ENCODE measurements at regions not wholly inside any gene's neighbourhood (a gene's known extent, or its start where the extent isn't known, plus 50 kb on each side); places are given as distances from the start of the nearest gene placed in this dataset.
"Not testable (repeated sequence)": the region's sequence is repeated elsewhere in the genome, so short reads cannot be mapped to it uniquely, and the experiment has no call there.

GRCh38 chr21:27893619-27894018 lies 926.7 kb upstream of the ADAMTS5 start:
- not testable (repeated sequence) for DNase-seq (ENCODE audit: low read depth in 3 of 3)

- DNase-seq (ENCODE audit: low read depth in 3 of 3), result not testable (repeated sequence)
Observed at GRCh38 chr21:27891495-27891894, 924.6 kb upstream of the ADAMTS5 start.

GRCh38 chr21:27887808-27888455 lies 921.0 kb upstream of the ADAMTS5 start:
- not testable (repeated sequence) for DNase-seq (ENCODE audit: low read depth in 3 of 3)

DNA sequence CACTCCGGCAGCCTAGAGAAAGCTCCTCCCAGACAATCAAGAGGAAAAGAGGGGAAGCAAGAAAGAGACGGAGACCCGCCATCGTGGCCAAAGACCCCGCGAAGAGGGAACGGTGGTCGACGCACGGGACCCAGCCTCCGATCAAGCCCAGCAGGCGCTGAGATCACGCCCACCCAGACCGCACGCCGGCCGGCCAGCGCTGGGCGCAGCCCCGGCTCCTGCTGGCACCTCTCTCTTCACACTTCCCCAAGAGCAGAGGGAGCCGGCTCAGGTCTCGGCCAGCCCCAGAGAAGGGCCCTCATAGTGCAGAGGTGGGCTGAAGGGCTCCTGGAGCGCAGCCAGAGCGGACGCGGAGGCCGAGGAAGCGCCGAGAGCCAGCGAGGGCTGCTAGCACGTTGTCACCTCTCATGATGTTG lies 918.4 kb upstream of the ADAMTS5 start:
- DNase-seq (ENCODE audit: low read depth in 3 of 3), result no peak

DNA sequence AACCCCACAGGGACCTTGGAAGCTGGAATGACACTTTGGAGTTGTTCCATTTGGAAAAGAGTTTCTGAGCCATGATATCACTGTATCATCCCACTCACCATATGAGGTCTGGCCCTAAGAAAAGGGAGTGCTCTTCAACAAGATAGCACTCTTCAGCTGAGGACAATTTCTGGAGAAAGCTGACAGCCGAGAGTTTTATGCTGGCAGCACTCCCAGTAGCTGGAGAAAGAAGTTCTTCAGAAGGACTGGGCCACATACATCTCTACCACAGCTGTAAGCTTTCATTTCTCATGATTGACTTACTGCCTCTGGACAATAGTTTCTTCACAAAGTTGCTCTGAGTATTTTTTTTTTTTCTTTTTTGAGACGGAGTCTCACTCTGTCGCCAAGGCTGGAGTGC lies 914.4 kb upstream of the ADAMTS5 start:
- not testable (repeated sequence) for DNase-seq (ENCODE audit: low read depth in 3 of 3)

DNA sequence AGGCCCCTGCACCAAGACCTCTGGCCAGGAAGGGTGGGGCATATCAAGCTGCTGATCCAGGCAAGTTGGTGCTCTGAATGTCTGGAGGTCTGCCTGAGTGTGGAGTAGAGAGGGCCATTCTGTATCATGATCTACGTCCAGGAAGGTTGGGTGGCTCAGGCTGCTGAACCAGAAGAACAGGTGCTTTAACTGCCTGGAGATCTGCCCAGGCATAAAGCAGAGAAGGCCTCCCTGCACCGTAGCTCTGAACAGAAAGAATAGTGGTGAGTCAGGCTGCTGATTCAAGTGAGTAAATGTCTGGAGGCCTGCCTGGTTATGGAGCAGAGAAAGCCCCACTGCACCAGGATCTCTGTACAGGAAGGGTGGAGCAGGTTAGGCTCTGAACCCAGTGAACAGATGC lies 905.5 kb upstream of the ADAMTS5 start:
- not testable (repeated sequence) for DNase-seq (ENCODE audit: low read depth in 3 of 3)

DNA sequence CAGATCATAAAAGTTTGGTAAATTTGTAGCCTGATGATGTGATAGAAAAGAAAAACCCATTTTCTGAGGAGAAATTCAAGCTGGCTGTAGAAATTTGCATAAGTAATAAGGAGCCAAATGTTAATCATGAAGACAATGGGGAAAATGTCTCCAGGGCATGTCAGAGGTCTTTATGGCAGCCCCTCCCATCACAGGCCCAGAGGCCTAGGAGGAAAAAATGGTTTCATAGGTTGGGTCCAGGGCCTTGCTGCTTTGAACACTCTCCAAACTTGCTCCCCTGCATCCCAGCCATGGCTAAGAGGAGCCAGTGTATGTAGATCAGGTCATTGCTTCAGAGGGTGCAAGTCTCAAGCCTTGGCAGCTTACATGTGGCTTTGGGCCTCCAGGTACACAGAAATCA lies 903.9 kb upstream of the ADAMTS5 start:
- not testable (repeated sequence) for DNase-seq (ENCODE audit: low read depth in 3 of 3)

DNA sequence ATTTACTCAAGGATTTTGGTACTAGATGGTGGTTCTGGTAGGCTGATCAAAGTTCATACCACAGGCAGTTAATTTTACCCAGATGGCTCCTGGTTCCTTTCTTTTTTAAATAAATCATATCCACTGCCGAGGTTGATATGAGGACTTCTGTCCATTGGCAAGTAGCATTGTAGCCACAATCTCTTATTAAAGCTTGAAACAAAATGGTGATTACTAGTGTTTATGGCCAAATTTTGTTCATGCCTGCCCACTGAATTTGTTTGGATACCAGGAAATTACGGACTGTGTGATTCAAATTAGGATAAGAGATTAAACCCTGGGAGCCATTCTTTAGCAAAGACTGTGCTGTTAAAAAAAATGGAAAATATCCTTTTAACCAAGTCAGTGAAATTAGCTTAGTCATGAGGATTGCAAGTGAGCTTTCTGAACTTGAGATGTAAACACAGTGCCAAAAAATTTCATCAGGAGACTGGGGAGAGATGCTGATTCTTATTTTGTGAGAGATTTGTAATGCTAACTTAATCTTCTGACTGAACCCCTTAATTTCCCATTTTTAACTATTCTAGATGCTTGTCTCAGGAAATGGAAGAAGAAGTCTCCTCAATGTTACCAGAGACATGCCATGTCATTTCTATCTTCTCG lies 893.5 kb upstream of the ADAMTS5 start:
- not testable (repeated sequence) for DNase-seq (ENCODE audit: low read depth in 3 of 3)

- not testable (repeated sequence) for DNase-seq (ENCODE audit: low read depth in 3 of 3)
Observed at GRCh38 chr21:27858053-27858825, 891.4 kb upstream of the ADAMTS5 start.

- DNase-seq (ENCODE audit: low read depth in 3 of 3), result not testable (repeated sequence)
Observed at GRCh38 chr21:27856988-27857387, 890.1 kb upstream of the ADAMTS5 start.

DNA sequence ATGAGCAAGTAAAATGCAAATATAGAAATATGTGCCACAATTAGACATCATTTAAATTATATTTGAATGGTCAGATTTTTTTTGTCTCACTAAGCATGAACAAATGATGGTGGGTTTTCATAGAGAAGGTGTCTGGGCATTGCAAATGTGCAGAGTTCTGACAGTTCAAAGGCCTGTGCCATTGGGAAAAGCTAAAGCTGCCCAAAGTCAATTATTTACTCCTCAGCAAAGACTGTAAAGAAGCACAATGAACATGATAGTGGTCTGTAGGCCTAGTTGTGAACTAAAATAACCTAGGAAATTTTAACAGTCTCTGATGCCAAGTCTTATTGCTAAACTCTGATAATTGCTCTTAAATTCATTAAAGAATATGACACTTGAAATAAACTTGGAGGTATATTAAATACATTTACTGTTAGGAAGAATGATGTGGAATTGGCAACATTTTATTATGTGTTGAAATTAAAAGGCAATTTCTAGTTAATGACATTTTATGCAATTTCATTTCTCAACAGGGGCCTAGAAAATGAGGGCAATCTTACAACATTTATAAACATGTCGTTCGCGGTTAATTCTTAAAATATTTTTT lies 874.3 kb upstream of the ADAMTS5 start:
- DNase-seq (ENCODE audit: low read depth in 3 of 3), result no peak

GRCh38 chr21:27840262-27840661 lies 873.4 kb upstream of the ADAMTS5 start:
- no peak for DNase-seq (ENCODE audit: low read depth in 3 of 3)

DNA sequence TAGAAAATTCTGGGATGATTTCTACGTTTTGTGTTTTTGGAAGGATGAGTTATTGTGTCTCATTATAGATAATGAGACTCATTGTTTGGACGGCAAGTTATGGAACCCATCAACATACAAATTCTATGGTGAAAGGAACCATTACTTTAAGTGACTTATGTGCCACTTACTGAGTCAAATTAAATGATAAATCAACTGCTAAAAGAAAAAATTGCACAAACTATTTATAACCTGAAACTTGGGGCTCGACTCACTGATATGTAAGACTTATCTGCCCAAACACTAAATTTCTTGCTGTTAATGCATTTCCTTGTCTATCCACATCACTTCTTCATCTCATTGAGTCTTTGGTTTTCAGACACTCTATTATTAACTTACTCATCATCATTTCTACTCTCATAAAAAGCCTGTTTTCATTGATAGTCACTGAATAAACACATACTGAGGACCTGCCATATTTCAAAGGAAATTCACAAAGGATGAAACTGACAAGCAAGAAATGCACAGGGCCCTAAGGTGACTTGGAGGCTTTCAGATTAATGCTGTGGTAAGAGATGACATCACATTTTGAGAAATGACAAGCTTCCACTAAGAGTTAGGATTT lies 872.7 kb upstream of the ADAMTS5 start:
- no peak for DNase-seq (ENCODE audit: low read depth in 3 of 3)

DNA sequence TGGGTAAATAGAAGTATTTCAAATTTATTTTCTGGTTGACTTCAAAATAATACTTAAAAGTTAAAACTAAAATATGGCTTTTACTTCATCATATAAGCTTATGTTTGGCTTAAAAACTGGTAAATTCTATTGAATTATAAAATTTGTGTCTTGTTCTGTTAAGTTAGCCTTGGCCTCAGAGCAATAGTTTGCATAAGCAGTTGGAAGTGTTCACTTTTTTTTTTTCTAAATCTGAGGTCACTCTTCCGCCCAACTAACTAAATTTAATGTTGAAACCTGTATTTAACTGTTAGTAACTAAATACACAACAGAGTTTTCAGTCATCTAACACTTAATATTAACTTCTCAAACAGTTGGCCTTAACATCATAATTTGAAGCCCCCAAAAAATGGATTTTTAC lies 871.7 kb upstream of the ADAMTS5 start:
- DNase-seq (ENCODE audit: low read depth in 3 of 3), result no peak

- no peak for DNase-seq (ENCODE audit: low read depth in 3 of 3)
Observed at GRCh38 chr21:27837936-27838335, 871.0 kb upstream of the ADAMTS5 start.

DNA sequence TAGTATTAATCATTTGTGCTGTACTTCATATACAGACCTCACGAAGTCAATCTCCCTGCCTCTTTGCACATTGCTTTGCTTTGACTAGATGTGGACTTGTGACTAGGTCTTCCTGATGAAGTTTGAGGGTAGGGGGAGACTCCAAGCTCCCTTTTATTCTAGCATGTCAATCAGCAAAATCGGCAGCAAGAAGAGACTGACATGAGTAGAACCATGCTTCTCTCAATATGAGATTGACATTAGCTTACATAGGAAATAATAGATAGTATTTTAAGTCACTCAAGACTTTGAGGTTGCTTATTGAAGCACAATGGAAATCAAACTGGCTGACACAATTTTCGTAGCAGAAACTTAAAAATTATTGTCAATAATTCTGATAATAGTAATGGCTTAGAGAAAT lies 866.4 kb upstream of the ADAMTS5 start:
- no peak for DNase-seq (ENCODE audit: low read depth in 3 of 3)

- no peak for DNase-seq (ENCODE audit: low read depth in 3 of 3)
Observed at GRCh38 chr21:27831816-27832569, 865.1 kb upstream of the ADAMTS5 start.

GRCh38 chr21:27831177-27831576 lies 864.3 kb upstream of the ADAMTS5 start:
- DNase-seq (ENCODE audit: low read depth in 3 of 3), result no peak

DNA sequence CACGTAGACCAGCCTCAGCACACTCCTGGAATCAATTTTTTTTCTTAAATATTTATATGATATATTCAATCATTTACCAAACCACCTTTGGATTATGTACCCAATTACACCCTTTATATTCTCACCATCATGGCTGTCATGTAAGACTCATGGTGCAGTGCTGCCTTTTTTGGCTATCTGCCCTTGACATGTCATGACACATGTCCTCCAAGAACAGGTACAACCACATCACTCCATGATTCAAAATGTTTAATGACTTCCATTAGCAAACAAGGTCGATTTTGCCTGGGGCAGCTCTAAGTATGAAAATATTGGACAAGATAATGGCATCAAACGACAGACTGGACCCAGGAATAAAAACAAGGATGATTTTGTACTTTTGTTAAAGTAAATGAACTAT lies 861.1 kb upstream of the ADAMTS5 start:
- no peak for DNase-seq (ENCODE audit: low read depth in 3 of 3)

DNA sequence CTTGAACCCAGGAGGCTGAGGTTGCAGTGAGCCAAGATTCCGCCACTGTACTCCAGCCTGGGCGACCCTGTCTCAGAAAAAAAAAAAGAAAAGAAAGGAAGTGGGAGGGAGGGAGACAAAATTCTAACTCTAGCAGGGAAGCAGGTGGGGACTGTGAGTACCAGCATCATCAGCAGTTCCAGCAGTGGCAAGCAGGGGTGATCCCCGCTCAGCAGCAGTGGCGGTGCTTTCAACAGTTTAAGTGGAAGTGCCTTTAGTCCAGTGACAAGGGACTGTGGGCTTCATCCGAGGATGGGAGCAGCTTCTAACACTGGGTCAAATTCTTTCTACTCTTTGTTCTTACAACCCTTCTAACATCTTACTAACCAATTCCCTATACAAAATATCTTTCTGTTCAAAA lies 858.1 kb upstream of the ADAMTS5 start:
- DNase-seq (ENCODE audit: low read depth in 3 of 3), result no peak

GRCh38 chr21:27823652-27824201 lies 856.8 kb upstream of the ADAMTS5 start:
- DNase-seq (ENCODE audit: low read depth in 3 of 3), result no peak

Data from stimulated activated CD4-positive, alpha-beta T cell treated with anti-CD3 and anti-CD28 coated beads, TNF-alpha, amount 100 ng/mL, for 48 hours (primary cell).